HepG2 (cell line): ENCODE measurements at regions not wholly inside any gene's neighbourhood (a gene's known extent, or its start where the extent isn't known, plus 50 kb on each side); places are given as distances from the start of the nearest gene placed in this dataset.

ENCODE experiments used
- ATAC-seq: fragments of 200-7000 bp; cut with Tn5 transposase; 3 replicates; pipeline ENCODE4 v1.9.1; 2020; ENCODE audit warnings: mild to moderate bottlenecking, moderate library complexity
- BruUV-seq: library from RNA; stranded (reverse); fragments of 400-500 nt; replicated peaks from 2 replicates; lab custom pipeline; 2021; lab: Mats Ljungman, UMichigan
- CTCF ChIA-PET: fragments of 300-600 bp; formaldehyde crosslinking; extraction: SDS; loops from one replicate; lab custom pipeline; 2021; ENCODE audit warnings: low total read pairs, inconsistent platforms, low intra/inter-chr PET ratio; lab: Yijun Ruan, JAX
- POLR2A ChIA-PET: fragments of 350-600 bp; sonication (Branson Sonifier 250); formaldehyde crosslinking; loops from one replicate; lab custom pipeline; 2020; ENCODE audit warnings: antibody characterized with exemption, inconsistent platforms; lab: Yijun Ruan, JAX
- DNase-seq: peaks from one replicate; pipeline ENCODE4 v3.0.0-alpha.2; 2015; ENCODE audit warnings: low spot score
- FAIRE-seq: peaks from 3 replicates; lab custom pipeline; 2011; peaks lifted over from hg19 to GRCh38; lab: Jason Lieb, UNC
- H2AFZ ChIP-seq: one replicate; pipeline ENCODE4 v1.6.1; 2011; ENCODE audit warnings: low read length, inconsistent platforms
- H3K27ac ChIP-seq: fragments of 300-600 bp; 3 replicates; pipeline ENCODE4 v1.8.0; 2011; ENCODE audit warnings: mixed run types, mild to moderate bottlenecking, mixed read lengths, low read length, inconsistent platforms; ENCODE audit not compliant: insufficient read depth; ENCODE audit errors: extremely low read length
- H3K27me3 ChIP-seq, 2 experiments: fragments of 200-600 bp in 1 of 2; 2 replicates in 1 of 2; 3 replicates in 1 of 2; pipeline versions ENCODE4 v1.6.0 to v1.8.0; 2011; ENCODE audit warnings: low read length in 2 of 2, mild to moderate bottlenecking in 2 of 2, moderate library complexity in 2 of 2, inconsistent platforms in 1 of 2; ENCODE audit not compliant: insufficient read depth in 2 of 2, control insufficient read depth in 1 of 2
- H3K36me3 ChIP-seq, 2 experiments: fragments of 200-600 bp in 1 of 2; replicated peaks in 1 of 2; 2 replicates in 1 of 2; 3 replicates in 1 of 2; pipeline versions ENCODE4 v1.5.1 to v1.8.0; 2011; ENCODE audit warnings: low read length in 2 of 2, inconsistent platforms in 1 of 2; ENCODE audit not compliant: insufficient read depth in 2 of 2, control insufficient read depth in 1 of 2
- H3K4me1 ChIP-seq: 2 replicates; pipeline ENCODE4 v1.5.1; 2012; ENCODE audit warnings: low read length, inconsistent platforms; ENCODE audit not compliant: insufficient read depth
- H3K4me2 ChIP-seq: 2 replicates; pipeline ENCODE4 v1.6.0; 2011; ENCODE audit warnings: low read depth, low read length, inconsistent platforms
- H3K4me3 ChIP-seq, 3 experiments: fragments of 200-600 bp in 1 of 3; sonication (generic), shearing (Covaris generic) in 1 of 3; replicated peaks in 1 of 3; 2 replicates each; pipeline ENCODE4 v1.5.1; 2011 to 2016; ENCODE audit warnings: low read length in 3 of 3, inconsistent platforms in 2 of 3, low read depth in 2 of 3, mild to moderate bottlenecking in 2 of 3, control low read depth in 1 of 3, mixed read lengths in 1 of 3; ENCODE audit not compliant: insufficient read depth in 1 of 3
- H3K79me2 ChIP-seq: one replicate; pipeline ENCODE4 v1.6.1; 2011; ENCODE audit warnings: low read length, inconsistent platforms; ENCODE audit not compliant: insufficient read depth
- H3K9ac ChIP-seq: 2 replicates; pipeline ENCODE4 v1.6.0; 2011; ENCODE audit warnings: mild to moderate bottlenecking, low read depth, low read length, inconsistent platforms; ENCODE audit not compliant: insufficient read depth
- H3K9me3 ChIP-seq: 2 replicates; pipeline ENCODE4 v1.5.1; 2012; ENCODE audit warnings: mild to moderate bottlenecking, low read length
- H4K20me1 ChIP-seq: 2 replicates; pipeline ENCODE4 v1.6.0; 2011; ENCODE audit warnings: inconsistent platforms, mild to moderate bottlenecking, low read length, moderate library complexity; ENCODE audit not compliant: insufficient read depth
- AKAP8 ChIP-seq: sonication (generic); formaldehyde crosslinking; IDR thresholded peaks from 2 replicates; pipeline ENCODE4 v1.5.1; 2020; ENCODE audit warnings: mild to moderate bottlenecking, missing genetic modification reagents
- GABPA ChIP-seq, 2 experiments: IDR thresholded peaks; 2 replicates each; pipeline ENCODE4 v1.6.1; 2011 to 2016; ENCODE audit warnings: low read depth in 2 of 2, low read length in 1 of 2, missing biosample characterization in 1 of 2, missing genetic modification characterization in 1 of 2
- GABPB1 ChIP-seq: IDR thresholded peaks from 2 replicates; pipeline ENCODE4 v1.6.1; 2016; ENCODE audit warnings: mild to moderate bottlenecking, missing genetic modification reagents, moderate library complexity, missing compliant biosample characterization
- JARID2 ChIP-seq: sonication (generic); formaldehyde crosslinking; IDR thresholded peaks from 2 replicates; pipeline ENCODE4 v1.8.1; 2023; ENCODE audit warnings: missing genetic modification reagents, inconsistent platforms; ENCODE audit not compliant: insufficient replicate concordance
- KLF12 ChIP-seq: sonication (generic); formaldehyde crosslinking; IDR thresholded peaks from 2 replicates; pipeline ENCODE4 v1.4.0; 2020; ENCODE audit warnings: missing genetic modification reagents, borderline replicate concordance
- MTA3 ChIP-seq: sonication (generic); formaldehyde crosslinking; IDR thresholded peaks from 2 replicates; pipeline ENCODE4 v1.4.0; 2020; ENCODE audit warnings: missing genetic modification reagents
- RBM39 ChIP-seq: fragments of 200-400 bp; formaldehyde crosslinking; IDR thresholded peaks from one replicate; pipeline ENCODE4 v1.6.1; 2018; ENCODE audit warnings: antibody characterized with exemption, mild to moderate bottlenecking, low read depth, low read length; ENCODE audit not compliant: poor library complexity, severe bottlenecking
- SP2 ChIP-seq: sonication (generic); formaldehyde crosslinking; IDR thresholded peaks from 2 replicates; pipeline ENCODE4 v1.5.1; 2020; ENCODE audit warnings: mild to moderate bottlenecking, missing genetic modification reagents
- ZBTB20 ChIP-seq: sonication (generic); formaldehyde crosslinking; IDR thresholded peaks from 2 replicates; pipeline ENCODE4 v1.8.1; 2023; ENCODE audit warnings: missing genetic modification reagents, low read depth, mild to moderate bottlenecking, borderline replicate concordance
- ZFYVE20 ChIP-seq: sonication (generic); formaldehyde crosslinking; IDR thresholded peaks from 2 replicates; pipeline ENCODE4 v1.8.0; 2023; ENCODE audit warnings: low read depth, mild to moderate bottlenecking, moderate library complexity, missing genetic modification reagents, borderline replicate concordance
- ZNF383 ChIP-seq: sonication (generic); formaldehyde crosslinking; IDR thresholded peaks from 2 replicates; pipeline ENCODE4 v1.4.0; 2020; ENCODE audit warnings: missing genetic modification reagents, mild to moderate bottlenecking, borderline replicate concordance
- ZNF441 ChIP-seq: sonication (generic); formaldehyde crosslinking; IDR thresholded peaks from 2 replicates; pipeline ENCODE4 v1.7.0; 2021; ENCODE audit warnings: missing genetic modification reagents, borderline replicate concordance
- ZNF749 ChIP-seq: sonication (generic); formaldehyde crosslinking; IDR thresholded peaks from 2 replicates; pipeline ENCODE4 v1.8.0; 2022; ENCODE audit warnings: mild to moderate bottlenecking, missing genetic modification reagents, moderate library complexity, borderline replicate concordance
- WGBS: methylation state at CpG from one replicate; pipeline ENCODE4 v1.1.6; 2017; ENCODE audit warnings: low lambda C conversion rate; 5-methylcytosine and 5-hydroxymethylcytosine counted together
- in situ Hi-C: cut with HindIII; loops from 2 replicates; pipeline ENCODE4 v1.10.0; 2017; ENCODE audit warnings: low pct_unique_long_range_greater_than_20kb; ENCODE audit not compliant: extremely low pct_ligation_motif_present
- intact Hi-C: fragments of 100-400 bp; cut with micrococcal nuclease; formaldehyde crosslinking; loops from one replicate; pipeline ENCODE4 v1.10.0; 2022; ENCODE audit not compliant: unreplicated experiment

- WGBS, result 60% methylated on average over 5 of the region's 11 CpGs
- BruUV-seq, result no TSS peak
- FAIRE-seq, result no peak
Observed at GRCh38 chr3:75101329-75102147, 487.1 kb upstream of the CNTN3 start.

GRCh38 chr3:75110741-75111140, 496.3 kb upstream of the CNTN3 start:
- intact Hi-C loops (no loop called here), in situ Hi-C loops (no loop called here)
- ATAC-seq (no peak), DNase-seq (no peak), FAIRE-seq (no peak)
- no peak overlapping the region for H3K27ac ChIP-seq
- no peaks in the 10 kb centered on the region for H3K9me3 ChIP-seq
- ChIA-PET CTCF (no interaction called here), POLR2A (no interaction called here)
- no peak overlapping the region for H3K4me3 ChIP-seq
- no TSS peak for BruUV-seq
- no peak overlapping the region for H3K4me2 ChIP-seq
- no peaks in the 10 kb centered on the region for H4K20me1 ChIP-seq
- TF ChIP-seq AKAP8 (CRISPR knock-in tag), result no peak
- no peak for TF ChIP-seq RBM39
- no peak for TF ChIP-seq SP2 (CRISPR knock-in tag)
- H3K36me3 ChIP-seq, result no peaks in the 10 kb centered on the region
- 0% methylated on average over 1 of the region's 1 CpG for WGBS
- no peaks in the 10 kb centered on the region for H3K4me1 ChIP-seq
- no peak overlapping the region for H2AFZ ChIP-seq
- H3K79me2 ChIP-seq, result no peaks in the 10 kb centered on the region
- H3K9ac ChIP-seq, result no peak overlapping the region
- no peaks in the 10 kb centered on the region for H3K27me3 ChIP-seq

More at GRCh38 chr3:75101329-75102147, 487.1 kb upstream of the CNTN3 start:
- Histone ChIP-seq H4K20me1 (no peaks in the 10 kb centered on the region), H3K36me3 (no peaks in the 10 kb centered on the region), H3K79me2 (no peaks in the 10 kb centered on the region)
- no peak for TF ChIP-seq GABPB1
- no peak for TF ChIP-seq KLF12 (CRISPR knock-in tag)
- TF ChIP-seq MTA3 (CRISPR knock-in tag), result no peak
- TF ChIP-seq JARID2, result no peak
- TF ChIP-seq ZNF441, result no peak
- no peak for TF ChIP-seq ZFYVE20 (CRISPR knock-in tag)
- no peak for TF ChIP-seq ZNF383 (CRISPR knock-in tag)
- TF ChIP-seq GABPA (IDR thresholded peaks at IDR 0.05; ENCODE audit: low read depth, low read length), result no peak
- TF ChIP-seq GABPA (CRISPR knock-in tag; IDR thresholded peaks at IDR 0.05; ENCODE audit: low read depth), result no peak
- no peak for TF ChIP-seq ZNF749 (CRISPR knock-in tag)
- TF ChIP-seq ZBTB20, result no peak
- TF ChIP-seq, all 625 proteins: peak for 0
- no peak for ATAC-seq
- no peak overlapping the region for H3K4me3 ChIP-seq
- intact Hi-C loops (no loop called here), in situ Hi-C loops (no loop called here)
- no peak for DNase-seq
- H2AFZ ChIP-seq, result no peak overlapping the region
- no peaks in the 10 kb centered on the region for H3K4me1 ChIP-seq
- ChIA-PET POLR2A (no interaction called here), CTCF (no interaction called here)
- H3K4me2 ChIP-seq, result no peak overlapping the region
- H3K27me3 ChIP-seq, result no peaks in the 10 kb centered on the region
- no peak overlapping the region for H3K27ac ChIP-seq
- no peak overlapping the region for H3K9ac ChIP-seq
- H3K9me3 ChIP-seq, result peaks cover 17% of the 10 kb centered on the region
